C4-2B (cell line): ENCODE measurements at regions not wholly inside any gene's neighbourhood (a gene's known extent, or its start where the extent isn't known, plus 50 kb on each side); places are given as distances from the start of the nearest gene placed in this dataset.

ENCODE experiments used
- H3K27ac ChIP-seq: fragments of 450-650 bp; 2 replicates; pipeline ENCODE4 v1.5.1; 2017
- CTCF ChIP-seq: fragments of 450-650 bp; conservative IDR thresholded peaks from 2 replicates; pipeline ENCODE4 v1.5.1; 2017; ENCODE audit warnings: mild to moderate bottlenecking
- ZFX ChIP-seq: fragments of 450-650 bp; IDR thresholded peaks from 2 replicates; pipeline ENCODE4 v1.6.1; 2017

- H3K27ac ChIP-seq, result no peak overlapping the region
- TF ChIP-seq ZFX, result no peak
- TF ChIP-seq CTCF, result no peak
Measured at GRCh38 chr1:112057736-112058135, 68.3 kb upstream of the KCND3 start.

DNA sequence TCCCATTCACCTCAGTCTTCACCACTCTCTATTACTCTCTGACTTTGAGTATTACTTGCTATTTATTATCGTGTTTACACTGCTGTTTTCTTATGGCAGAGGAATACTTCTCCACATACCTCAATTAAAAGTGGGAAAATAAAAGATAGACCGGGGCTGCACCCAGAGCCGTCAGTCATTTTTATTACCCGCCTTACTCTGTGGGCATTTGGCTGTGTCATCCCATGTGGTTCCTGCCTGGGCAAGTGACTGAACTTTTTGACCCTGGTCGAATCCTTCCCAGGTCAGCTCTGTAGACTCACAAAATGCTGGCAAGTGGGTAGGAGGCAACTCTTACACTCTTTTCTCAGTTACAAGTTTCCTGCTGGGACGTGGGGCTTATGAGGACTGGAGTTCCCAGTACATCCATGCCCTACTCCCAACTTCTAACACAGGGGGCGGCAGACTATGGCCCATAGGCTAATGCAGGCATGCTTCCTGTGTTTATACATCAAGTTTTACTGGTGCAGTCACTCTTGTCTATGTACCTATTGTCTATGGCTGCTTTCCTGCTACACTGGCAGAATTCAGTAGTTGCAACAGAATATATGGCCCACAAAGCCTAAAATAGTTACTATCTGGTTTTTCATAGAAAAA is 69.5 kb upstream of the KCND3 start:
- TF ChIP-seq ZFX (no peak), CTCF (no peak; the same call in 1 of the 2 replicates)
- H3K27ac ChIP-seq, result no peak overlapping the region

- TF ChIP-seq CTCF (no peak), ZFX (no peak)
- no peak overlapping the region for H3K27ac ChIP-seq
Measured at GRCh38 chr1:112059679-112060078, 70.2 kb upstream of the KCND3 start.

- no peak overlapping the region for H3K27ac ChIP-seq
- TF ChIP-seq ZFX (no peak), CTCF (no peak)
Measured at GRCh38 chr1:112060261-112060660, 70.8 kb upstream of the KCND3 start.

DNA sequence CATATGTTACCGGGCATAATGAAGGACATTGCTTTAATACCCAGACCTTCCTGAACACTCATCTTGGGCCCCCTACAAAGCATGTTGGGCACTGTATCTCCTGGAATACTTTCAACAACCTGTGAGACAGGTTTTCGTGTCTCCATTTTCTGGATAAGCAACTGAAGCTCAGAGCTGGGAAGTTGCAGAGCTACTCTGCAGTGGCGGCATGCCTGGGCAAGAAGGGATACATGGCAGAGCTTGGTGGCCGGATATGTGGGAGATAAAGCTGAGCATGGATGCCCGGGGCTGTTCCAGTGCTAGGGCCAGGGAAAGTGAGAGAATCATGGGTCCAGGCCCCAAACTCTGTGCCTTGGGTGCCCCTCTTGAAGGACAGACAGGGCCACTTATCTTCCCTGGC is 71.6 kb upstream of the KCND3 start:
- TF ChIP-seq ZFX, result no peak
- TF ChIP-seq CTCF, result no peak
- no peak overlapping the region for H3K27ac ChIP-seq

DNA sequence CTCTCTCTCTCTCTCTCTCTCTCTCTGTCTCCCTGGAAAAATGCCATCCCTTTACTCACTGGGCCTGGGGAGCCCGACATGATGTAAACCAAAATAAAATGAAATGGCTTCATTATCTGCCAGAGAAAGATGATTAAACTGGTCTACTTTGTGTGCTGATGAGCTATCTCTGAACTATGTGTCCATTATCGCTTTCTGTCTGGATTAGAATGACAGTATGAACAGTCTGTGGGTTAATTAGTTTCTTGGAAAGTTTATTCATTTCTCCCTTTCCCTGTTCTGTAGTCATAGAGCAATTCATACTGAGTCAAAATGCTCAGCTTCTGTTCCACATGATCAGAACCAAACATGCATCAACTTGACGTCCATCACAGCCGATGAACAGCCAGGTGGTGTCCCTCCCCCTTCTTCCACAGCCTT is 72.4 kb upstream of the KCND3 start:
- no peak overlapping the region for H3K27ac ChIP-seq
- TF ChIP-seq CTCF (no peak), ZFX (no peak)

DNA sequence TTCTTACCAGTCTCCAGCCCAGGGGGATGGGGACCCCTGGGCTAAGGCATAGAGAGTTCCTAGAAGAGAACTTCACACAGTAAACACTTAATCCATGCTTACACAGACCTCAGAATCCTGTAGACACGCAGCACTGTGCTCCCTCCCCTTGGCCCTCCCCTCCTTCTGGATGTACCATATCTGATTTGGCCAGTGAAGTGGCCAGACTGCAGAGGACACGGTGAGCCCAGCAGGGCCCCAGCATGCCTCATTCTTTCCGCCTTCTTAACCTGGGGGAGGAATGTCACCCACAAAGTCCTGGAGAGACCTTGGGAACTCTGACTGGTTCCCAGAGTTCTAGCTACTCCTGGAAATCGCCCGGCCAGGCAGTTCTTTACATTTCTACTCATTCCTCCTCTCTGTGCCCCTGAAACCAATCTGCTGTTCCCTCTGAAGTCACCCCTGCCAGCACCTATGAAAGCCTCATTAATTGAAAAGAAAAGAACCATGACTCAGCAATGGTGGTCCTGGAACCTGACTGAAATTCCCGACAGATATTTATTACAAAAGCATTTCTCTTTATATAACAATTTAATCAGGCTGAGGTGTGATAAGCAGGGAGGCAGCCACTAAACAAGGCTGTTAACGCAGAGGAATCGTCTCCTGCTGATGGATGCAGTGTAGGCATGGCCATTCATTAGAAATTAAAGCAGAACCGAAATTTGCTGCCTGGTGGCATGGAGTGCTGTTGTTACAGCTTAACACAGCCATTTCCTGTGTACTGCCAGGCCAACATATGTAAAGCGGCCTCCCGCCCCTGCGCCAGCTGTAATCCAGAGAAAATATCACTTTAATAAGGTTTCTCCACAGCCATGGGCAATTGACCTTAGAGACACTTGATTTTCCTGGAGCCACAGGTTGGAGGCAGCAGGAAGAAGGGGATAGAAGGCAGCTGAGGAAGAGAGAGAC is 74.6 kb upstream of the KCND3 start:
- TF ChIP-seq ZFX (no peak), CTCF (no peak)
- peak overlapping the region; percentile 9 for H3K27ac ChIP-seq
